Karpas-422 (cell line): ENCODE measurements at regions not wholly inside any gene's neighbourhood (a gene's known extent, or its start where the extent isn't known, plus 50 kb on each side); places are given as distances from the start of the nearest gene placed in this dataset.

Experiments used
- DNase-seq: peaks from one replicate; pipeline ENCODE4 v3.0.0-alpha.2; 2015
- H2AFZ ChIP-seq: fragments of 200-600 bp; sonication (generic); 2 replicates; pipeline ENCODE4 v1.6.1; 2014; ENCODE audit warnings: antibody characterized with exemption, low read length, mixed read lengths
- H3K27ac ChIP-seq: fragments of 200-600 bp; sonication (generic); 2 replicates; pipeline ENCODE4 v1.5.1; 2014; ENCODE audit warnings: mild to moderate bottlenecking, low read length, moderate library complexity
- H3K27me3 ChIP-seq: fragments of 200-600 bp; sonication (generic); 2 replicates; pipeline ENCODE4 v1.6.1; 2014; ENCODE audit warnings: low read length, mixed read lengths
- H3K36me3 ChIP-seq: fragments of 200-600 bp; sonication (generic); 2 replicates; pipeline ENCODE4 v1.6.1; 2014; ENCODE audit warnings: low read length, mixed read lengths; ENCODE audit not compliant: insufficient read depth
- H3K4me1 ChIP-seq: fragments of 200-600 bp; sonication (generic); 2 replicates; pipeline ENCODE4 v1.6.1; 2014; ENCODE audit warnings: mild to moderate bottlenecking, low read length, mixed read lengths
- H3K4me2 ChIP-seq: fragments of 200-600 bp; sonication (generic); 2 replicates; pipeline ENCODE4 v1.6.1; 2014; ENCODE audit warnings: low read length, low read depth, mild to moderate bottlenecking; ENCODE audit not compliant: poor library complexity, severe bottlenecking
- H3K4me3 ChIP-seq: fragments of 200-600 bp; sonication (generic); 2 replicates; pipeline ENCODE4 v1.5.1; 2014; ENCODE audit warnings: mild to moderate bottlenecking, antibody characterized with exemption, low read length, mixed read lengths
- H3K79me2 ChIP-seq: fragments of 200-600 bp; sonication (generic); 2 replicates; pipeline ENCODE4 v1.6.1; 2014; ENCODE audit warnings: mild to moderate bottlenecking, low read length, mixed read lengths
- H3K9ac ChIP-seq: fragments of 200-600 bp; sonication (generic); 2 replicates; pipeline ENCODE4 v1.6.0; 2014; ENCODE audit warnings: low read length
- H3K9me2 ChIP-seq: fragments of 200-600 bp; sonication (generic), shearing (Covaris generic); replicated peaks from 2 replicates; pipeline ENCODE4 v1.6.0; 2014; ENCODE audit warnings: mild to moderate bottlenecking, low read length, moderate library complexity; ENCODE audit not compliant: insufficient read depth
- H3K9me3 ChIP-seq: fragments of 300-700, 200-600 bp; sonication (generic); 2 replicates; pipeline ENCODE4 v1.6.1; 2014; ENCODE audit warnings: low read length, mixed read lengths
- H4K20me1 ChIP-seq: fragments of 200-600 bp; sonication (generic); 2 replicates; pipeline ENCODE4 v1.6.1; 2014; ENCODE audit warnings: mild to moderate bottlenecking, antibody characterized with exemption, low read length, low read depth; ENCODE audit not compliant: insufficient read depth

DNA sequence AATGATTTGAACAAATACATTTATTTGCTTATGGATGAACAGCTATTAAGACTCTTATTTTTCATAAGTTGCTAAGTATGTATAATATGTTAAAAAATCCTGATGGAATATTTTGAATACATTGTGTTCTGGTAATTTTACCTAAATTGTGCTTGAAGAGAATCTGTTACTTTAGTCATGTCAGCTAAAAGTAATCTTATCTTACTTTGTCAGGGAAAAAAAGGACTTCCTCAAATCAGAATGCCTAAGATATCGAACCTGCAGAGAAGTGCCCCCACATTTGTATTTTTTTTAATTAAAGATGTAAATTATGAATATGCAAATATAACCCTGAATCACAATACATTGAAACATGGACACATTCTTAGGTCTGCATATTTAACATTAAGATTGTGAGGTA is 1331.7 kb downstream of the MRPL39 start:
- H3K9me2 ChIP-seq = no peaks in the 10 kb centered on the region
- no peak overlapping the region for H2AFZ ChIP-seq
- no peak overlapping the region for H3K27ac ChIP-seq
- H3K4me3 ChIP-seq = no peak overlapping the region
- H3K9ac ChIP-seq = no peak overlapping the region
- no peaks in the 10 kb centered on the region for H3K79me2 ChIP-seq
- DNase-seq = no peak
- no peaks in the 10 kb centered on the region for H4K20me1 ChIP-seq
- no peaks in the 10 kb centered on the region for H3K4me1 ChIP-seq
- H3K4me2 ChIP-seq = no peak overlapping the region
- no peaks in the 10 kb centered on the region for H3K27me3 ChIP-seq
- H3K9me3 ChIP-seq = peaks cover 10% of the 10 kb centered on the region; the same call in 1 of the 2 replicates
- no peaks in the 10 kb centered on the region; the same call in 1 of the 2 replicates for H3K36me3 ChIP-seq

DNA sequence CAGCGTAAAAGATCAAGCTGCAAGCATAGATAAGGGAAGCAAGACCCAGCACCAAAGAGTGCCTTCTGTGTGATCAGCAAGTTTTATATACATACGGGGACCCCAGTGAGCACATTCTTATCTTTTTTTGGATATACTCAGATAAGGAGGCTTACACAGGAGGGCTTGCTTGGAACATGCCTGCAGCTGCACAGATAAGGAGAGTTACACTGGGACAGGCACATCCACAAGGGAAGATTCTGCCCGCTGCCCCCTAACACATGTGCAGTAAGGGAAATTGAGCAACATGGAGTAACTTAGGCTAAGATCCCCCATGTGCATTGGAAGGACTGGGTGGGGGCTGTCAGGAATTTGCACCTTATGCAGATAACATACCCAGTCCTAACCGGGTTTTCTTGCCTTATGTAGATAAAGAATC is 1334.8 kb downstream of the MRPL39 start:
- H3K27ac ChIP-seq = no peak overlapping the region

DNA sequence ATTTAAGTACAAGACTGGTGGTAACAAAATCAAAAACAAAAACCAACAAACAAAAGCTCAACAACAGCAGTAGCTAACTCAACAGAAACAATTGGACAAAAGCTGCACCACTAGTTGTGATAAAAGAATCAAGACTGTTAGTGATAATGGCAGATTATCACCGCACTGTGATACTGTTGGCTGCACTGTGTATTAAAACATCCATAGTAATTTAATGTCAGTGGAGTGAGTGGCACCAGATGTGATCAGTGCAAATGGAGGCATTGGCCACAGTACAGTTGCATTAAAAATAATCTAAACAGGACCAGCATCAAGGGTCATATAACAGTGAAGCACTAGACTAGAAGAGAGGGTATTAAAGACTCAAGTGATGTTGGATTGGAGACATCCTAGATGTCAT is 1341.3 kb downstream of the MRPL39 start:
- H3K9me3 ChIP-seq = peaks cover 9% of the 10 kb centered on the region
- H3K9ac ChIP-seq = no peak overlapping the region
- DNase-seq = no peak
- no peaks in the 10 kb centered on the region for H3K27me3 ChIP-seq
- H2AFZ ChIP-seq = no peak overlapping the region
- H3K36me3 ChIP-seq = no peaks in the 10 kb centered on the region
- no peak overlapping the region for H3K4me3 ChIP-seq
- no peaks in the 10 kb centered on the region for H3K79me2 ChIP-seq
- H3K9me2 ChIP-seq = no peaks in the 10 kb centered on the region
- H3K4me2 ChIP-seq = no peak overlapping the region
- H3K4me1 ChIP-seq = no peaks in the 10 kb centered on the region
- H4K20me1 ChIP-seq = no peaks in the 10 kb centered on the region
- H3K27ac ChIP-seq = no peak overlapping the region

More for the DNA sequence above, 1334.8 kb downstream of the MRPL39 start:
- Histone ChIP-seq H3K9ac (no peak overlapping the region), H2AFZ (no peak overlapping the region), H3K27me3 (no peaks in the 10 kb centered on the region), H3K36me3 (no peaks in the 10 kb centered on the region; the same call in 1 of the 2 replicates), H3K4me3 (no peak overlapping the region), H3K4me1 (no peaks in the 10 kb centered on the region), H4K20me1 (no peaks in the 10 kb centered on the region), H3K4me2 (no peak overlapping the region), H3K79me2 (no peaks in the 10 kb centered on the region), H3K9me3 (peaks cover 7% of the 10 kb centered on the region; the same call in 1 of the 2 replicates), H3K9me2 (no peaks in the 10 kb centered on the region)
- DNase-seq = no peak

DNA sequence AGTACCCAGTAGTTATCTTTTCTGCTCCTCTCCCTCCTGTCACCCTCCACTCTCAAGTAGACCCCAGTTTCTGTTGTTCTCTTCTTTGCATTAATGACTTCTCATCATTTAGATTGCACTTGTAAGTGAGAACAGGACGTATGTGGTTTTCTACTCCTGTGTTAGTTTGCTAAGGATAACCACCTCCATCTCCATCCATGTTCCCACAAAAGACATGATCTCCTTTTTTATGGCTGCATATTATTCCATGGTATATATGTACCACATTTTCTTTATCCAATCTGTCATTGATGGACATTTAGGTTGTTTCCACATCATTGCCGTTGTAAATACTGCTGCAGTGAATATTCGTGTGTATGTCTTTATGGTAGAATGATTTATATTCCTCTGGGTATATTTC is 1346.5 kb downstream of the MRPL39 start:
- H3K27me3 ChIP-seq = no peaks in the 10 kb centered on the region
- H3K36me3 ChIP-seq = no peaks in the 10 kb centered on the region
- no peaks in the 10 kb centered on the region for H4K20me1 ChIP-seq
- H3K4me2 ChIP-seq = no peak overlapping the region
- H3K27ac ChIP-seq = no peak overlapping the region
- H2AFZ ChIP-seq = no peak overlapping the region
- H3K9me3 ChIP-seq = peaks cover 5% of the 10 kb centered on the region
- no peak for DNase-seq
- no peaks in the 10 kb centered on the region for H3K79me2 ChIP-seq
- H3K9ac ChIP-seq = no peak overlapping the region
- no peak overlapping the region for H3K4me3 ChIP-seq
- no peaks in the 10 kb centered on the region for H3K4me1 ChIP-seq
- H3K9me2 ChIP-seq = no peaks in the 10 kb centered on the region

DNA sequence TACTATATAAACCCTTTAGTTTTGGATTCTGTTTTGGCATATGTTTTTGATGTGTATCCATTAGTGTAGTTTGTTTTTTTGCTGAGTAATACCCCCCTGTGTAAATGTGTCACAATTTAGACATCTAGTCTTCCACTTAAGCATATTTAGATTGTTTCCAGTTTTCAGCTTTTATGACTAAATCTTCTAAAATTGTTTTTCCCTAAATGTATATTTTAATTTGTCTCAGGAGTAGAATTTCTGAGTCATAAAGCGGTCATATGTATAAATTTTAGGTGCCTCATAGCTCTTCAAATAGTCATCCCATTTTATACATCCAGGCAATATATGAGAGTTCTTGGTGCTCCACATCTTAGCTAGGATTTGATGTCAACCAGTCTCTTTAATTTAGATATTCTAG is 1348.0 kb downstream of the MRPL39 start:
- H3K4me2 ChIP-seq = no peak overlapping the region
- H2AFZ ChIP-seq = no peak overlapping the region
- H3K79me2 ChIP-seq = no peaks in the 10 kb centered on the region
- H3K9me3 ChIP-seq = peaks cover under 1% of the 10 kb centered on the region
- no peaks in the 10 kb centered on the region for H3K9me2 ChIP-seq
- H3K4me1 ChIP-seq = no peaks in the 10 kb centered on the region
- H3K4me3 ChIP-seq = no peak overlapping the region
- no peak overlapping the region for H3K27ac ChIP-seq
- H3K36me3 ChIP-seq = no peaks in the 10 kb centered on the region
- H4K20me1 ChIP-seq = no peaks in the 10 kb centered on the region
- no peak overlapping the region for H3K9ac ChIP-seq
- no peaks in the 10 kb centered on the region for H3K27me3 ChIP-seq
- DNase-seq = no peak

DNA sequence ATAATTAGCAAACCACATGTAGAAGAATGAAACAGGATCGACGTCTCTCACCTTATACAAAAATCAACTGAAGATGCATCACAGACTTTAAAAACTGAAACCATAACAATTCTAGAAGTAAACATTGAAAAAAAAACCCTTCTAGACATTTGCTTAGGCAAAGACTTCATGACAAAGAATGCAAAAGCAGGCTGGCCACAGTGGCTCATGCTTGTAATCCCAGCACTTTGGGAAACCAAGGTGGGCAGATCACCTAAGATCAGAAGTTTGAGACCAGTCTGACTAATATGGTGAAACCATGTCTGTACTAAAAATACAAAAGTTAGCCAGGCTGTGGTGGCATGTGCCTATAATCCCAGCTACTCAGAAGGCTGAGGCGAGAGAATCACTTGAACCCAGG is 1351.7 kb downstream of the MRPL39 start:
- DNase-seq = no peak
- Histone ChIP-seq H3K36me3 (no peaks in the 10 kb centered on the region), H3K4me1 (no peaks in the 10 kb centered on the region), H4K20me1 (no peaks in the 10 kb centered on the region), H3K4me3 (no peak overlapping the region), H3K27ac (no peak overlapping the region), H3K79me2 (no peaks in the 10 kb centered on the region), H2AFZ (no peak overlapping the region), H3K9me3 (no peaks in the 10 kb centered on the region; the same call in 1 of the 2 replicates), H3K27me3 (no peaks in the 10 kb centered on the region), H3K4me2 (no peak overlapping the region), H3K9ac (no peak overlapping the region), H3K9me2 (no peaks in the 10 kb centered on the region)

DNA sequence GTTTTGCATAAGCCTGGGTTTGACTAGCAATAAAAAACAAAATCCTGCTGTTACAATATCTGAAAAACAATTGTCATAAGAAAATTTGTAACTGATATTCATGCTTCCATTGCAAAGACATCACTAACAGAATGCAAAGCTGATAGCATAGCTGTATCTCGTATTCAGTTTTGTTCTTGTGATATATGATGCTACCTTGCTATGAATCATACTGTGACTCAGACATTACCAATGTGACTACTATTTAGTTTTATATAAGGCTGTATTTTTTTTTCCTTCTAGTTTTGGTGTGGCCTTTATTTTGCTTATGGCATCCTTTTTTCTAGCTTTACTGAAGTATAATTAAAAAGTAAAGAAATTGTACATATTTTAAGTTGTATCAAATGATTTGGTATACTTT is 1381.8 kb downstream of the MRPL39 start:
- H3K9me3 ChIP-seq = peaks cover 26% of the 10 kb centered on the region
- H3K9ac ChIP-seq = no peak overlapping the region
- H3K27ac ChIP-seq = no peak overlapping the region
- no peak for DNase-seq
- no peaks in the 10 kb centered on the region for H3K36me3 ChIP-seq
- H3K4me3 ChIP-seq = no peak overlapping the region
- no peaks in the 10 kb centered on the region for H3K9me2 ChIP-seq
- no peak overlapping the region for H3K4me2 ChIP-seq
- H3K27me3 ChIP-seq = no peaks in the 10 kb centered on the region
- no peaks in the 10 kb centered on the region for H4K20me1 ChIP-seq
- no peaks in the 10 kb centered on the region for H3K79me2 ChIP-seq
- H3K4me1 ChIP-seq = no peaks in the 10 kb centered on the region
- no peak overlapping the region for H2AFZ ChIP-seq

DNA sequence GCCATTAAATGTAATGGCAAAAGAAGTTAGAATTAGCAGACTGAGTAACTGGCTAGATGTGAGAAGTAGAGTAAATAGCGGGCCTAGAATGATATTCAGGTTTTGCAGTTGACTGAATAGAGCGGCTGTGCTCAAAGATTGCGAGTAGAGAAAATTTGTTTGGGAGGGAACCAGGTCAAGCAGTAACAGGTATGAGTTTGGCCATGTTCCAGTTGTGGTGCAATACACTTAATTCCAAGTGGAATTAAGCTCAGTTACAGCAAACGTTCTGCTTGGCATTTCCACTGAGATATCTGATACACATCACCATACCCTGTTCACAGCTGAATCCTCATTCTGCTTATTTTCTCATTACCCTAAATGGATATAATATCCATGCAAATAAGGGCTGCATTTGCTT is 1382.9 kb downstream of the MRPL39 start:
- no peak overlapping the region for H3K4me3 ChIP-seq

DNA sequence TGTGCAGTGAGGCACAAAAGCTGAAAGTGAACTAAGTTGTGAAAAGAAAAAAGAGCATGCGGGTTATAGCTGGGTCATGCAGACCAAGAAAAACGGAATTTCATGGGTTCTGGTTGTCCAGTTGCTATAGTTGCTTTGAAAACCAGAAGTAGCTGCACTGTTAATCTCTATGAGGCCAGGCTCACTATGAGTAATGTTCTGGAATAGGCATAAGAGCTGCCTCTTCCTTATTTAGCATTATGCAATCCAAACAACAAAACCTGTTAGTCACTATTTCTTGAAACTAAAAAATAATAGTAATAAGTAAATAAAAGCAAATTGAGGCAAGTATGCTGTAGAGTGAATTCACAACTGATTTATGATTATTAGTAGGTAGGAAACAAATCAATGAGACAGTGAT is 1383.7 kb downstream of the MRPL39 start:
- H2AFZ ChIP-seq = no peak overlapping the region

More for the DNA sequence above, 1382.9 kb downstream of the MRPL39 start:
- no peaks in the 10 kb centered on the region for H3K4me1 ChIP-seq
- peaks cover 26% of the 10 kb centered on the region for H3K9me3 ChIP-seq
- no peak overlapping the region for H3K27ac ChIP-seq
- H2AFZ ChIP-seq = no peak overlapping the region
- no peaks in the 10 kb centered on the region for H3K36me3 ChIP-seq
- H3K27me3 ChIP-seq = no peaks in the 10 kb centered on the region
- H3K9ac ChIP-seq = no peak overlapping the region
- no peaks in the 10 kb centered on the region for H3K9me2 ChIP-seq
- no peaks in the 10 kb centered on the region for H3K79me2 ChIP-seq
- DNase-seq = no peak
- H4K20me1 ChIP-seq = no peaks in the 10 kb centered on the region
- H3K4me2 ChIP-seq = no peak overlapping the region

More for the DNA sequence above, 1383.7 kb downstream of the MRPL39 start:
- no peaks in the 10 kb centered on the region for H3K36me3 ChIP-seq
- H3K9ac ChIP-seq = no peak overlapping the region
- H3K79me2 ChIP-seq = no peaks in the 10 kb centered on the region
- H4K20me1 ChIP-seq = no peaks in the 10 kb centered on the region
- H3K9me2 ChIP-seq = no peaks in the 10 kb centered on the region
- no peak overlapping the region for H3K4me2 ChIP-seq
- H3K27me3 ChIP-seq = no peaks in the 10 kb centered on the region
- H3K9me3 ChIP-seq = peaks cover 21% of the 10 kb centered on the region
- H3K4me3 ChIP-seq = no peak overlapping the region
- no peak overlapping the region for H3K27ac ChIP-seq
- H3K4me1 ChIP-seq = no peaks in the 10 kb centered on the region
- DNase-seq = no peak
